HG02763 (cell line): ENCODE measurements at regions not wholly inside any gene's neighbourhood (a gene's known extent, or its start where the extent isn't known, plus 50 kb on each side); places are given as distances from the start of the nearest gene placed in this dataset.

ENCODE experiments used
- ATAC-seq: cut with Tn5 transposase; IDR thresholded peaks from one replicate; pipeline ENCODE4 v1.9.1; 2021; ENCODE audit warnings: mild to moderate bottlenecking, moderate library complexity; ENCODE audit not compliant: unreplicated experiment

- ATAC-seq: no peak
Measured at GRCh38 chr14:66143387-66144112, 342.6 kb upstream of the CCDC196 start.

- ATAC-seq: no peak
Measured at GRCh38 chr14:66152302-66152701, 333.9 kb upstream of the CCDC196 start.

GRCh38 chr14:66152747-66153146 is 333.4 kb upstream of the CCDC196 start:
- no peak for ATAC-seq

GRCh38 chr14:66163023-66163422 is 323.1 kb upstream of the CCDC196 start:
- ATAC-seq: no peak

GRCh38 chr14:66165337-66165736 is 320.8 kb upstream of the CCDC196 start:
- no peak for ATAC-seq

- ATAC-seq: no peak
Measured at GRCh38 chr14:66174453-66174891, 311.7 kb upstream of the CCDC196 start.

- ATAC-seq: no peak
Measured at GRCh38 chr14:66177935-66178334, 308.2 kb upstream of the CCDC196 start.

GRCh38 chr14:66196670-66197069 is 289.5 kb upstream of the CCDC196 start:
- ATAC-seq: no peak

GRCh38 chr14:66197276-66197675 is 288.9 kb upstream of the CCDC196 start:
- ATAC-seq: no peak

GRCh38 chr14:66206554-66206953 is 279.6 kb upstream of the CCDC196 start:
- ATAC-seq: no peak

GRCh38 chr14:66216763-66217162 is 269.4 kb upstream of the CCDC196 start:
- ATAC-seq: no peak

GRCh38 chr14:66219886-66220285 is 266.3 kb upstream of the CCDC196 start:
- ATAC-seq: no peak

- no peak for ATAC-seq
Measured at GRCh38 chr14:66224492-66225178, 261.5 kb upstream of the CCDC196 start.

- ATAC-seq: no peak
Measured at GRCh38 chr14:66225337-66225736, 260.8 kb upstream of the CCDC196 start.

GRCh38 chr14:66228267-66228970 is 257.8 kb upstream of the CCDC196 start:
- ATAC-seq: no peak

GRCh38 chr14:66231820-66232219 is 254.4 kb upstream of the CCDC196 start:
- no peak for ATAC-seq

GRCh38 chr14:66233591-66233990 is 252.6 kb upstream of the CCDC196 start:
- no peak for ATAC-seq

- no peak for ATAC-seq
Measured at GRCh38 chr14:66234411-66234810, 251.8 kb upstream of the CCDC196 start.

- no peak for ATAC-seq
Measured at GRCh38 chr14:66237741-66238140, 248.4 kb upstream of the CCDC196 start.

GRCh38 chr14:66238969-66239368 is 247.2 kb upstream of the CCDC196 start:
- no peak for ATAC-seq

- ATAC-seq: no peak
Measured at GRCh38 chr14:66239589-66239988, 246.6 kb upstream of the CCDC196 start.

GRCh38 chr14:66240105-66240504 is 246.1 kb upstream of the CCDC196 start:
- ATAC-seq: no peak
